Fibroblast of the aortic adventitia (primary cell): ENCODE measurements at regions not wholly inside any gene's neighbourhood (a gene's known extent, or its start where the extent isn't known, plus 50 kb on each side); places are given as distances from the start of the nearest gene placed in this dataset.
A peak's percentile ranks its signal among the peaks of the same experiment; 100 is the strongest.

Source experiments
- DNase-seq: peaks from one replicate; pipeline ENCODE4 v3.0.0-alpha.2; 2010; ENCODE audit warnings: low read depth
- H3K4me3 ChIP-seq: 2 replicates; pipeline ENCODE4 v1.5.1; 2011; ENCODE audit warnings: low read depth, mild to moderate bottlenecking, control low read depth, low read length, moderate library complexity
- TF ChIP-seq, protein P1 (sequence below): IDR thresholded peaks from 2 replicates; pipeline ENCODE4 v1.5.1; 2011; ENCODE audit warnings: mild to moderate bottlenecking, low read length, control low read depth, inconsistent platforms; ENCODE audit not compliant: insufficient read depth

DNA sequence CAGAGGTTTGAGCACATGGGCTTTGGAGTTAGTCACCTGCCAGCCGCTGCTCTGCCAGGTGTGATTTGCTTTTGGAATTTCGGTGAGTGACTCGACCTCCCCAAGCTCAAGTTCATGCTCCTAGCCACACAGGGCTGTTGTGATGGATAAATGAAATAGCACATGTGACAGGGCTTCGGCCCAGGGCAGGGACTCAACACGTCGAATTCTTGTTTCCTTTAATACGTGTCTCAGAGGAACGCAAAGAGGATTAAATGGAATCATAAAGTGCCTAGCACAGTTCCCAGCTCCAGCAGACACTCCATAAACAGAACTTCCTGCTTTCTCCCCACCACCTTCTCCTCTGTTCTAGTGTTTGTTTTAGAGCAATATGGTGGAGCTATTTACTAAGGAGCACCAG lies 88.3 kb upstream of the CHST15 start:
- DNase-seq = no peak
- TF ChIP-seq, protein P1, sequence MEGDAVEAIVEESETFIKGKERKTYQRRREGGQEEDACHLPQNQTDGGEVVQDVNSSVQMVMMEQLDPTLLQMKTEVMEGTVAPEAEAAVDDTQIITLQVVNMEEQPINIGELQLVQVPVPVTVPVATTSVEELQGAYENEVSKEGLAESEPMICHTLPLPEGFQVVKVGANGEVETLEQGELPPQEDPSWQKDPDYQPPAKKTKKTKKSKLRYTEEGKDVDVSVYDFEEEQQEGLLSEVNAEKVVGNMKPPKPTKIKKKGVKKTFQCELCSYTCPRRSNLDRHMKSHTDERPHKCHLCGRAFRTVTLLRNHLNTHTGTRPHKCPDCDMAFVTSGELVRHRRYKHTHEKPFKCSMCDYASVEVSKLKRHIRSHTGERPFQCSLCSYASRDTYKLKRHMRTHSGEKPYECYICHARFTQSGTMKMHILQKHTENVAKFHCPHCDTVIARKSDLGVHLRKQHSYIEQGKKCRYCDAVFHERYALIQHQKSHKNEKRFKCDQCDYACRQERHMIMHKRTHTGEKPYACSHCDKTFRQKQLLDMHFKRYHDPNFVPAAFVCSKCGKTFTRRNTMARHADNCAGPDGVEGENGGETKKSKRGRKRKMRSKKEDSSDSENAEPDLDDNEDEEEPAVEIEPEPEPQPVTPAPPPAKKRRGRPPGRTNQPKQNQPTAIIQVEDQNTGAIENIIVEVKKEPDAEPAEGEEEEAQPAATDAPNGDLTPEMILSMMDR = no peak
- no peak overlapping the region for H3K4me3 ChIP-seq

DNA sequence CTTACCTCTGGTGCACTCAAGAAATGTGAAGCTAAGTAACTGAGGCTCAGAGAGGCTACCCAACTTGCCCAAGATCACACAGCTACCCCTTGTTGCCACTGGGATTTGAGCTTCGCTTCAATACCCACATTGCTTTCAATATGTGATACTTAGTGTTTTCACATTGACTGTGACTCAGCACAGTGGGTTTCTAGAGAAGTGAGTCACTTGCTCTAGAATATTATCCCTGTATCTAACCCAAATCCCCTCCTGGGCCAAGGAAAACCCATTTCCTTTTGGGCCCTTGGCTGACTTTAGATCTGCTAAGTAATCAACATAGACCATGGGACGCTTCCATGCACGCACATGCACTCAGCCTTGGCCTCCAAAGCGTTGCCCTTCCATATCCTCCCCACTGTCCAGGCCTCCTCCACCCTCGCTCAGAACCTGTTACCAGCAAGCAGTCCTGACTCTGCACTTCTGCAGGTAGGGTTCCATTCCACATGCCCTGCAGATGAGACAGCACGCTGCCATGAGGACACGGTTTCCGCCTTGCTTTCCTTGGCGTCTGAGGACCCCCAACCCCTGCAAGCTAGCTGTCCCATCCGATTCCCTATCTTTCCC lies 87.7 kb upstream of the CHST15 start:
- DNase-seq = peak; percentile 27
- no peak overlapping the region for H3K4me3 ChIP-seq
- TF ChIP-seq, protein P1 = no peak

DNA sequence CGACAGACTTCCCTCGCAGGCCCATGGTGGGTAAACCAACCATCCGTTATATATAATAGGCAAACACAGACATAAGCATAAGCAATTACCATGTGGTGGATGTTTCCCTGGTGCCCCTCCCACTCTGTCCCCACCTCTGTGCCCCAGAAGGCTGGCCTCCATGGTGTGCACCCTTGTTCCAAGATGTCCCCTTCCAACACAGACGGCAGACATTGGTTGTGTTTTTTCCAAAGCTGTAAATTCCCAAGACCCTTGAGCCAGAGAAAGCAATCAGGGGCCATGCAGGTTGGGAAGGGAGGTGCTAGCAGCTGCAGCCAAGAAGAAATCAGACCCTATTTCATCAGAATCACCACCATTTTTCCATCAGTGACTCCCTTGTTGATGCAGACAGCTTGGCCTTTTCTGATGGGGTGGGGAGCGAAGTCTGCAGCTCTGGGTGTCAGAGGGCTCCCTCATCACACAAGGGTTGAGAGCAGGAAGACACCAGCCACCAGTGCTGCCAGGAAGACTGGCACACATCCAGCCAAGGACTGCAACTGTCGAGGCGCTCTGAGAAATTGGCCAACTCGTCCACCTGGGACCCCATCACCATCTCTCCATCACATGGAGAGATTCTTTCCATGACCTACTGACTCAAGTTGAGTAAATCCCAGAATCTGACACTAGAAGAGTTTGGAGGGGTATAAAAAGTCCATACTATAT lies 86.8 kb upstream of the CHST15 start:
- TF ChIP-seq, protein P1 = no peak
- H3K4me3 ChIP-seq = no peak overlapping the region
- no peak for DNase-seq

DNA sequence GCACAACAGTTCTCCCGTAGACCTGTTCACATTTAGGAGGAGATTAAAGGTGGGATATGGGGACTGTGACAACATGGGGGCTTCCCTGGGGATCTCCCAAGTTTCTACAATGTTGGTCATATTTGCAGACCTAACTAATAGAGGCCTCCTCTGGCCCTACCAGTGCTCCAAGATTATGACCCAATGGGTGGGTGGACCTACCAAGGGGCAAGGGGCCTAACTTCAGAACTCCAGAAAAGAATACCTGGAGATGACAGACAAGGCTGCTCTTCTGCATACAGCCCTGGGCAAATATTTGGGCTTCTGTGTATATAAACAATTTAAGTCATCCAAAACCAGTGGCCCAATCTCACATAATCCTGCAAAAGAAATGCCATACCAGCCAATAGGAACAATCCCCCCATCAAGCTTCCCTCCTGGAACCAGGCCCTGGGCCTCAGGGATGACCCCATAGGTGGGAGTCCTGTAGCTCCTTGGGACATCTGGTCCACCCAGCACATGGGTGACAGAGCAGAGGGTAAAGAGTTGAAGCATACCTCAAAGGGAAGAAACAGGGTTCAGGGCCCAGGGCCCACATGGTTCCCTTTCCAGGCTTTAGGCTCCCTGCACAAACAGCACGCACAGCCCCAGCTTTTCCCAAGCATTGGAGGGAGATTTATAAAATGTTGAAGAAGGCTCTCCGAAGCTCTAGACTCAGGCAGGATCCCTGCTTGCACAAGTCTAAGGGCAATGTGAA lies 86.1 kb upstream of the CHST15 start:
- H3K4me3 ChIP-seq = no peak overlapping the region
- DNase-seq = no peak
- TF ChIP-seq, protein P1 = no peak

DNA sequence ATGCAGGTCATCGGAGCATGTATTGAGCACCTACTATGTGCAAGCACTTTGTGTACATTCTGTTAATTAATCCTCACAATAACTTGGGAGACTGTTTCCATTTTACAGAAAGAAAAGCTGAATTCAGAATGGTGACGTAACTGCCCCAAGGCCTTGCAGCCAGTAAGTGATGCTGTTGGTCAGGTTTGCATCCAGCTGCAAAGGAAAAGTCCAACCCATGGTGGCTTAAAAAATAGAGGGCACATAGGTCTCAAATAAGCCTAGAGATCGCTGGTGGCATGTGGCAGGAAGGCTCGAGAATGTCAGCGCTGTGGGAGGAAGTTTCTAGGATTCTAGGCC lies 83.8 kb upstream of the CHST15 start:
- TF ChIP-seq, protein P1 = no peak
- no peak overlapping the region for H3K4me3 ChIP-seq
- DNase-seq = no peak

DNA sequence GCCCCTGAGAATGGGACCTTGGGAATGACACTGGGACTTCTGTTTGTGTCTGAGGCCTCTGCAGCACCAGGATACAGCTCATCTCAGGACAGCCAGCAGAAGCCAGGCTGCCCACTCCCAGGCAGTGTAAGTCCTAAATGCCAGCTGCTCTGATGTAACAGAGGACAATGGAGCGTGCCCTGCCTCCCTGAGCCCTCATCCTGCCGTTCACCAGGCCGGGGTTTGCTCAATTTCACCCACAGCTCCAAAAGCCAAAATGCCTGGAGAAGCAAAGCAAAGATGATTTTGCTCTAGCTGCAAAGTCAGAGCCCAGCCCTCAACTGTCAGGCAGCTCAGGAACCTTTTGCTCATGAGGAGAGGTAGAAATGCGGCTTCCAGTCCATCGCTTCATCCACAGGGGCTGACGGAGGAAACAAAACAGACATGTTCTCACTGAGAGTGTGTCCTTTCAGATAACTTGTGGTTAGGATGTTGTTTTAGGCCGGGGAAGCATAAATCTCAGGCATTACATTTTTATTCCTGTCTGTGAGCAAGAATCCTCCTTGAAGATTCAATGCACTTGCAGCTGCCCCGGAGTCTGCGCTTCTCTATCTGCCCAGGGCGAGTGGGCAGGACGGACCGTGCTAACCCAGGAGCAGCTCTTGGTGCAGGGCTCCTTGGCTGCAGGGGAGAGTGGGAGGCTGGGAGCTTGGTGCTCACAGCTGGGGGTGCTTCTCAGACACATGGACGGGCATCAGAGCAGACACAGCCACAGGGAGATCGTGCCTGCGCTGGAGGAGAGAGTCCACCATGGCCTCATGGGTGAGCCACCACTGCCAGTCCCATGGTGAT lies 83.2 kb upstream of the CHST15 start:
- TF ChIP-seq, protein P1 = no peak
- no peak for DNase-seq
- no peak overlapping the region for H3K4me3 ChIP-seq
